ENCODE measurements at regions not wholly inside any gene's neighbourhood (a gene's known extent, or its start where the extent isn't known, plus 50 kb on each side); places are given as distances from the start of the nearest gene placed in this dataset.

GRCh38 chr21:27397578-27397977 lies 430.7 kb upstream of the ADAMTS5 start:
- Histone ChIP-seq H3K4me1 (ENCODE audit: control insufficient read depth in 5 of 5, insufficient read depth in 5 of 5, low read length in 5 of 5) (peaks cover 0 to 2% (median 0%) of the 10 kb centered on the region in 5 donors), H3K9ac (ENCODE audit: low read length in 5 of 5) (no peak overlapping the region), H3K36me3 (ENCODE audit: control insufficient read depth in 5 of 5, insufficient read depth in 5 of 5, low read length in 5 of 5) (no peaks in the 10 kb centered on the region)

GRCh38 chr21:27393726-27394125 lies 426.8 kb upstream of the ADAMTS5 start:
- Histone ChIP-seq H3K4me1 (ENCODE audit: control insufficient read depth in 5 of 5, insufficient read depth in 5 of 5, low read length in 5 of 5) (peaks cover 0 to 2% (median 0%) of the 10 kb centered on the region in 5 donors), H3K27ac (ENCODE audit: low read depth, low read length) (no peak overlapping the region), H3K9me3 (ENCODE audit: control insufficient read depth in 5 of 5, low read length in 5 of 5) (peaks cover 0 to 2% (median 0%) of the 10 kb centered on the region in 5 donors), H3K9ac (ENCODE audit: low read length in 5 of 5) (no peak overlapping the region), H3K4me3 (ENCODE audit: low read depth in 1 of 5, low read length in 5 of 5) (no peak overlapping the region), H3K27me3 (ENCODE audit: control insufficient read depth in 5 of 5, insufficient read depth in 4 of 5, low read length in 5 of 5) (no peaks in the 10 kb centered on the region), H3K36me3 (ENCODE audit: control insufficient read depth in 5 of 5, insufficient read depth in 5 of 5, low read length in 5 of 5) (no peaks in the 10 kb centered on the region)

More at GRCh38 chr21:27397578-27397977, 430.7 kb upstream of the ADAMTS5 start:
- H3K27ac ChIP-seq (ENCODE audit: low read depth, low read length) = no peak overlapping the region
- no peaks in the 10 kb centered on the region for H3K9me3 ChIP-seq (ENCODE audit: control insufficient read depth in 5 of 5, low read length in 5 of 5)
- no peak overlapping the region for H3K4me3 ChIP-seq (ENCODE audit: low read depth in 1 of 5, low read length in 5 of 5)
- H3K27me3 ChIP-seq (ENCODE audit: control insufficient read depth in 5 of 5, insufficient read depth in 4 of 5, low read length in 5 of 5) = no peaks in the 10 kb centered on the region

GRCh38 chr21:27391990-27392389 lies 425.1 kb upstream of the ADAMTS5 start:
- H3K36me3 ChIP-seq (ENCODE audit: control insufficient read depth in 5 of 5, insufficient read depth in 5 of 5, low read length in 5 of 5) = no peaks in the 10 kb centered on the region
- H3K27me3 ChIP-seq (ENCODE audit: control insufficient read depth in 5 of 5, insufficient read depth in 4 of 5, low read length in 5 of 5) = no peaks in the 10 kb centered on the region
- no peak overlapping the region for H3K9ac ChIP-seq (ENCODE audit: low read length in 5 of 5)
- H3K4me1 ChIP-seq (ENCODE audit: control insufficient read depth in 5 of 5, insufficient read depth in 5 of 5, low read length in 5 of 5) = peaks cover 0 to 3% (median 0%) of the 10 kb centered on the region in 5 donors
- H3K27ac ChIP-seq (ENCODE audit: low read depth, low read length) = no peak overlapping the region
- H3K4me3 ChIP-seq (ENCODE audit: low read depth in 1 of 5, low read length in 5 of 5) = no peak overlapping the region
- peaks cover 0 to 2% (median 0%) of the 10 kb centered on the region in 5 donors for H3K9me3 ChIP-seq (ENCODE audit: control insufficient read depth in 5 of 5, low read length in 5 of 5)

DNA sequence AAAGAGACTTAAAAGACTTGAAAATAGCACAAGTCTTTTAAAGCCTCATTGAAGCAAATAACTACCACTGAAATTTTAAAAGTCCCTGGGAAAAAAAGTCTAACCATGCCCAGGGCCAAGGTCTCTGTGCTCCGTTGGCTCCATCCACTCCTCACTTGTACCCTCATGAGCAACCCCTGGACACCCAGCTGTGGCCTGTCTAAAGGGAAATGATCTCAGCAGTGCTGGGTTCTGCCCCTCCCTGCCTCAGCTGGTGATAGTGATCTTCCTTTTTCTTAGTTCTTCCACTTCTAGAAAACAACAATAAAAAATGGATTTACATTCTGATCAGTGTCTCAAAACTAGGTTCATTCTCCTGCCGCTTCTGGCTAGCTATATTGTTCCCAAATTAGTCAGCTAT lies 423.5 kb upstream of the ADAMTS5 start:
- H3K9me3 ChIP-seq (ENCODE audit: control insufficient read depth in 5 of 5, low read length in 5 of 5) = peaks cover 0 to 2% (median 0%) of the 10 kb centered on the region in 5 donors
- no peak overlapping the region for H3K4me3 ChIP-seq (ENCODE audit: low read depth in 1 of 5, low read length in 5 of 5)
- H3K36me3 ChIP-seq (ENCODE audit: control insufficient read depth in 5 of 5, insufficient read depth in 5 of 5, low read length in 5 of 5) = no peaks in the 10 kb centered on the region
- peaks cover 0 to 3% (median 0%) of the 10 kb centered on the region in 5 donors for H3K4me1 ChIP-seq (ENCODE audit: control insufficient read depth in 5 of 5, insufficient read depth in 5 of 5, low read length in 5 of 5)
- no peak overlapping the region for H3K9ac ChIP-seq (ENCODE audit: low read length in 5 of 5)
- no peak overlapping the region for H3K27ac ChIP-seq (ENCODE audit: low read depth, low read length)
- no peaks in the 10 kb centered on the region for H3K27me3 ChIP-seq (ENCODE audit: control insufficient read depth in 5 of 5, insufficient read depth in 4 of 5, low read length in 5 of 5)

DNA sequence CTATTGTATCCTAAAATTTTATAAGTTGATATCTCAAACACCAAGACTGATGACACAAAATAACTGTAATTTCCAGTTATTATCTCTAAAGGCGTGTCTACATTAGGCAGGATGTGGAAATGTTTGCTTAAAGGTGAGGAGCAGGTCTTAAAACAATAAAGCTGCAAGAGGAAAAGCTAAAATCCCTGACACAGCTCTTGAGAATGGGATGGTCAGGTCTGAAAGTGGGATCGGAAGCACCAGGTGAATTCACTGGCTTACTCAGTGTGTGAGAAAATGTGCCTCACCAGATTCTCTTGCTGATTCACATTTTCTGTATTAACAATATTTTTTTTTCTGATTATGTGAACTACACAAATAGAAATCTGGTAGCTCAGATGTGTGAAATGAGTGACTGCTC lies 421.9 kb upstream of the ADAMTS5 start:
- no peaks in the 10 kb centered on the region for H3K27me3 ChIP-seq (ENCODE audit: control insufficient read depth in 5 of 5, insufficient read depth in 4 of 5, low read length in 5 of 5)

DNA sequence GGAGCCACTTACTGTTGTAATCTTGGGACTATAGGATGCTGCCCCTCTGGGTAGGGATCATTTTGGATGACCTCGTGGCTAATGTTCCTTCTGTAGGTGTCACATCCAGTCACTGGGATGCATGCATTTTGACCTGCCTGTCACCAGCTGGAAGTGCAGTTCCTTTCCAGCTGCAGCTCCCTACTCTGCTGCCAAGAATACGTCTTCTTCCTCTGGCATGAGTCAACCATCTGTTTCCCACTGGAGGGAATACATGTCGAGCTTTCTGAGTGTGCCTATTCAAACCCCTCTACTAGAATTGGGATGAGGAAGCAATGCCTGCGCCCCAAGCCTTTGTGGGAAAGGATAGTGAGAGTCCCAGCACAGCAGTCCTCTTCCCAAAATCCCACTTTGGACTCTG lies 415.5 kb upstream of the ADAMTS5 start:
- Histone ChIP-seq H3K4me3 (ENCODE audit: low read depth in 1 of 5, low read length in 5 of 5) (no peak overlapping the region), H3K27me3 (ENCODE audit: control insufficient read depth in 5 of 5, insufficient read depth in 4 of 5, low read length in 5 of 5) (no peaks in the 10 kb centered on the region), H3K4me1 (ENCODE audit: control insufficient read depth in 5 of 5, insufficient read depth in 5 of 5, low read length in 5 of 5) (peaks cover 0 to 16% (median 4%) of the 10 kb centered on the region in 5 donors), H3K9me3 (ENCODE audit: control insufficient read depth in 5 of 5, low read length in 5 of 5) (peaks cover 0 to 5% (median 0%) of the 10 kb centered on the region in 5 donors), H3K36me3 (ENCODE audit: control insufficient read depth in 5 of 5, insufficient read depth in 5 of 5, low read length in 5 of 5) (no peaks in the 10 kb centered on the region), H3K9ac (ENCODE audit: low read length in 5 of 5) (no peak overlapping the region), H3K27ac (ENCODE audit: low read depth, low read length) (no peak overlapping the region)

More for the DNA sequence above, 421.9 kb upstream of the ADAMTS5 start:
- Histone ChIP-seq H3K36me3 (ENCODE audit: control insufficient read depth in 5 of 5, insufficient read depth in 5 of 5, low read length in 5 of 5) (no peaks in the 10 kb centered on the region), H3K4me3 (ENCODE audit: low read depth in 1 of 5, low read length in 5 of 5) (no peak overlapping the region), H3K9ac (ENCODE audit: low read length in 5 of 5) (no peak overlapping the region), H3K27ac (ENCODE audit: low read depth, low read length) (no peak overlapping the region), H3K4me1 (ENCODE audit: control insufficient read depth in 5 of 5, insufficient read depth in 5 of 5, low read length in 5 of 5) (peaks cover 0 to 3% (median 0%) of the 10 kb centered on the region in 5 donors), H3K9me3 (ENCODE audit: control insufficient read depth in 5 of 5, low read length in 5 of 5) (peaks cover 0 to 5% (median 2%) of the 10 kb centered on the region in 5 donors)

- peaks cover 0 to 16% (median 4%) of the 10 kb centered on the region in 5 donors for H3K4me1 ChIP-seq (ENCODE audit: control insufficient read depth in 5 of 5, insufficient read depth in 5 of 5, low read length in 5 of 5)
These were observed 413.4 kb upstream of the ADAMTS5 start for GRCh38 chr21:27380303-27380702.

GRCh38 chr21:27379354-27379753 lies 412.5 kb upstream of the ADAMTS5 start:
- H3K36me3 ChIP-seq (ENCODE audit: control insufficient read depth in 5 of 5, insufficient read depth in 5 of 5, low read length in 5 of 5) = no peaks in the 10 kb centered on the region
- no peak overlapping the region for H3K9ac ChIP-seq (ENCODE audit: low read length in 5 of 5)
- no peak overlapping the region for H3K27ac ChIP-seq (ENCODE audit: low read depth, low read length)
- no peaks in the 10 kb centered on the region for H3K27me3 ChIP-seq (ENCODE audit: control insufficient read depth in 5 of 5, insufficient read depth in 4 of 5, low read length in 5 of 5)
- H3K4me1 ChIP-seq (ENCODE audit: control insufficient read depth in 5 of 5, insufficient read depth in 5 of 5, low read length in 5 of 5) = peaks cover 0 to 16% (median 4%) of the 10 kb centered on the region in 5 donors
- no peak overlapping the region for H3K4me3 ChIP-seq (ENCODE audit: low read depth in 1 of 5, low read length in 5 of 5)
- peaks cover 0 to 2% (median 0%) of the 10 kb centered on the region in 5 donors for H3K9me3 ChIP-seq (ENCODE audit: control insufficient read depth in 5 of 5, low read length in 5 of 5)

More at GRCh38 chr21:27380303-27380702, 413.4 kb upstream of the ADAMTS5 start:
- H3K27ac ChIP-seq (ENCODE audit: low read depth, low read length) = peak overlapping the region; percentile 13
- no peaks in the 10 kb centered on the region for H3K36me3 ChIP-seq (ENCODE audit: control insufficient read depth in 5 of 5, insufficient read depth in 5 of 5, low read length in 5 of 5)
- H3K27me3 ChIP-seq (ENCODE audit: control insufficient read depth in 5 of 5, insufficient read depth in 4 of 5, low read length in 5 of 5) = no peaks in the 10 kb centered on the region
- no peak overlapping the region for H3K4me3 ChIP-seq (ENCODE audit: low read depth in 1 of 5, low read length in 5 of 5)
- H3K9ac ChIP-seq (ENCODE audit: low read length in 5 of 5) = no peak overlapping the region
- peaks cover 0 to 5% (median 0%) of the 10 kb centered on the region in 5 donors for H3K9me3 ChIP-seq (ENCODE audit: control insufficient read depth in 5 of 5, low read length in 5 of 5)

DNA sequence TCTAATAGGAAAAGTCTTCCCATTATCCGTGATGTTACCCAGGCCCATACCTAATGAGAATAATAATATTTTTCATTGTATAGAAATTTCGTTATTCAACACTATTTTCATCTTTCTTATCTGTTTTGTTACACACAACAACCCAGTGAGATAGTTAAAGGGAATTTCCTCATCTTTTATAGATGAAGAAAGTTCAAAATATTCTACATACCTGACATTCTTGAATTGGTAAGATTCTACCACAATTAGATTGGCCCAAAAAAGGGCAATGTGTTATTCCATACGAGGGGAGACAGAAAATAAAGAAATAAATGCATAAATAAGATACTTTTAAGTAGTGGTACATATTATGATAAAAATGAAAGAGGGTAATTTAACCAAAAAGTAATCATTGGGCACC lies 405.5 kb upstream of the ADAMTS5 start:
- Histone ChIP-seq H3K27ac (ENCODE audit: low read depth, low read length) (no peak overlapping the region), H3K9ac (ENCODE audit: low read length in 5 of 5) (no peak overlapping the region), H3K4me3 (ENCODE audit: low read depth in 1 of 5, low read length in 5 of 5) (no peak overlapping the region), H3K9me3 (ENCODE audit: control insufficient read depth in 5 of 5, low read length in 5 of 5) (no peaks in the 10 kb centered on the region), H3K4me1 (ENCODE audit: control insufficient read depth in 5 of 5, insufficient read depth in 5 of 5, low read length in 5 of 5) (peaks cover 0 to 15% (median 0%) of the 10 kb centered on the region in 5 donors), H3K36me3 (ENCODE audit: control insufficient read depth in 5 of 5, insufficient read depth in 5 of 5, low read length in 5 of 5) (no peaks in the 10 kb centered on the region), H3K27me3 (ENCODE audit: control insufficient read depth in 5 of 5, insufficient read depth in 4 of 5, low read length in 5 of 5) (no peaks in the 10 kb centered on the region)

DNA sequence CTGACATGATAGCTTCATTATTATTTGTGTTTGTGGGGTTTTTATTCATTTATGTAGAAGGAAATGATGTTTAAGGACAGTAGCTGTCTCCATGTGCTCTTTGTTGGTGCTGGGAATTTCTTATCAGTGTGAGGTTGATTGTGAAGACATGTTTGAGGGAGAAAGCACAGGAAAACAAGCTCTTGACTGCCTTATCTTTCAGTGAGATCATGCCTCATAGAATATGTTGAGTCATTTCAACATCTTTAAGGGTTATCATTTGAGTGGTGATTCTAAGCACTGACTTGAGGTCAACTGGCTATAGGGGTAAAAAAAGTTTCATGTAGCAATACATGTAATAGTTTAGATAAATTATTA lies 405.1 kb upstream of the ADAMTS5 start:
- no peak overlapping the region for H3K9ac ChIP-seq (ENCODE audit: low read length in 5 of 5)
- H3K36me3 ChIP-seq (ENCODE audit: control insufficient read depth in 5 of 5, insufficient read depth in 5 of 5, low read length in 5 of 5) = no peaks in the 10 kb centered on the region
- H3K27ac ChIP-seq (ENCODE audit: low read depth, low read length) = no peak overlapping the region
- H3K4me1 ChIP-seq (ENCODE audit: control insufficient read depth in 5 of 5, insufficient read depth in 5 of 5, low read length in 5 of 5) = peaks cover 0 to 15% (median 0%) of the 10 kb centered on the region in 5 donors
- no peaks in the 10 kb centered on the region for H3K9me3 ChIP-seq (ENCODE audit: control insufficient read depth in 5 of 5, low read length in 5 of 5)
- no peaks in the 10 kb centered on the region for H3K27me3 ChIP-seq (ENCODE audit: control insufficient read depth in 5 of 5, insufficient read depth in 4 of 5, low read length in 5 of 5)
- no peak overlapping the region for H3K4me3 ChIP-seq (ENCODE audit: low read depth in 1 of 5, low read length in 5 of 5)

Measured in subcutaneous abdominal adipose tissue (tissue), 5 donors.